ENCODE measurements at regions not wholly inside any gene's neighbourhood (a gene's known extent, or its start where the extent isn't known, plus 50 kb on each side); places are given as distances from the start of the nearest gene placed in this dataset.

DNA sequence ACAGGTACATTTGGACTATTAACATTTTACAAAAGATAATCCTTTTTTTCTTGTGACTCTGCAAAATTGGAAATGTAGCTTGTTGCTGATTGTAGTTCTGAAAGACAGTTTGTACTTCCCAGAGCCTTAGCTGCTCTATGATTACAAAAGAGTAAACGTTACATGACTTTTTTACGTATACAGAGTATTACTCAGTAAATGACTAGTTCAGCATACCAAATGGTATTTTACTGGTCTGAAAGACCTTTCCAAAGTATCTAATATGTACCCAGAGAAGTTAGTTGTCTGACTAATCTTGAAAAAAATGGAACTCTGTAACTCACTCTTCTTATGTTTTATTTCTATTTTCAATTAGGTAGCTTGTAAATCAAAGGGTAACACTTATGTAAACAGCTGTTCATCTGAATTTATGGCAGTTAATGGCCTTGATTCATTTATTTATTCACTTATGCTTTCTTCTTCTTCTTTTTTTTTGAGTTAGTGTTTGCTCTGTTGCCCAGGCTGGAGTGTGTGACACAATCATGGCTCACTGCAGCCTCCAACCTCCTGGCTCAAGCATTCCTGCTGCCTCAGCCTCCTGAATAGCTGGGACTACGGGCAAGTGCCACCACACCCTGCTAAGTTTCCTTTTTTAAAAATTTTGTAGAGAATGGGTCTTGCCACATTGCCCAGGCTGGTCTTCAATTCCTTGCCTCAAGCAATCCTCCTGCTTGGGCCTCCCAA is 151.7 kb downstream of the C3orf38 start:
- TF ChIP-seq EZH2 (IDR thresholded peaks at IDR 0.05) (no peak), POLR2AphosphoS5 (IDR thresholded peaks at IDR 0.05; ENCODE audit: borderline replicate concordance, low read depth, low read length) (no peak)

All from SK-N-MC (cell line).